Cerebellar cortex (tissue), 1 donor: ENCODE measurements at regions not wholly inside any gene's neighbourhood (a gene's known extent, or its start where the extent isn't known, plus 50 kb on each side); places are given as distances from the start of the nearest gene placed in this dataset.

Experiments
- DNase-seq: peaks from one replicate; pipeline ENCODE4 v3.0.0-alpha.2; 2015; ENCODE audit warnings: low spot score

- DNase-seq, result no peak
Measured at GRCh38 chr6:12383448-12383847, 93.3 kb downstream of the EDN1 start.

GRCh38 chr6:12384357-12384912 is 94.3 kb downstream of the EDN1 start:
- DNase-seq, result no peak

GRCh38 chr6:12385316-12385715 is 95.2 kb downstream of the EDN1 start:
- no peak for DNase-seq

- DNase-seq, result no peak
Measured at GRCh38 chr6:12386816-12387215, 96.7 kb downstream of the EDN1 start.

GRCh38 chr6:12391472-12391871 is 101.3 kb downstream of the EDN1 start:
- DNase-seq, result no peak

GRCh38 chr6:12392490-12392889 is 102.3 kb downstream of the EDN1 start:
- no peak for DNase-seq

GRCh38 chr6:12393100-12393499 is 102.9 kb downstream of the EDN1 start:
- DNase-seq, result no peak

- DNase-seq, result no peak
Measured at GRCh38 chr6:12394170-12394569, 104.0 kb downstream of the EDN1 start.

- no peak for DNase-seq
Measured at GRCh38 chr6:12395898-12396297, 105.7 kb downstream of the EDN1 start.

GRCh38 chr6:12401200-12401599 is 111.0 kb downstream of the EDN1 start:
- DNase-seq, result no peak

GRCh38 chr6:12403201-12403826 is 113.2 kb downstream of the EDN1 start:
- no peak for DNase-seq

- no peak for DNase-seq
Measured at GRCh38 chr6:12403947-12404647, 113.9 kb downstream of the EDN1 start.

GRCh38 chr6:12404651-12405050 is 114.5 kb downstream of the EDN1 start:
- no peak for DNase-seq

GRCh38 chr6:12408752-12409151 is 118.6 kb downstream of the EDN1 start:
- no peak for DNase-seq

GRCh38 chr6:12410946-12411345 is 120.8 kb downstream of the EDN1 start:
- no peak for DNase-seq

- no peak for DNase-seq
Measured at GRCh38 chr6:12414096-12414675, 124.0 kb downstream of the EDN1 start.

GRCh38 chr6:12415980-12416598 is 125.9 kb downstream of the EDN1 start:
- DNase-seq, result no peak

- no peak for DNase-seq
Measured at GRCh38 chr6:12417191-12417590, 127.0 kb downstream of the EDN1 start.

GRCh38 chr6:12418946-12419345 is 128.8 kb downstream of the EDN1 start:
- DNase-seq, result no peak

GRCh38 chr6:12419631-12420272 is 129.6 kb downstream of the EDN1 start:
- DNase-seq, result no peak

GRCh38 chr6:12420626-12421025 is 130.5 kb downstream of the EDN1 start:
- DNase-seq, result no peak

- no peak for DNase-seq
Measured at GRCh38 chr6:12421596-12421995, 131.4 kb downstream of the EDN1 start.
